ENCODE measurements at regions not wholly inside any gene's neighbourhood (a gene's known extent, or its start where the extent isn't known, plus 50 kb on each side); places are given as distances from the start of the nearest gene placed in this dataset.

DNA sequence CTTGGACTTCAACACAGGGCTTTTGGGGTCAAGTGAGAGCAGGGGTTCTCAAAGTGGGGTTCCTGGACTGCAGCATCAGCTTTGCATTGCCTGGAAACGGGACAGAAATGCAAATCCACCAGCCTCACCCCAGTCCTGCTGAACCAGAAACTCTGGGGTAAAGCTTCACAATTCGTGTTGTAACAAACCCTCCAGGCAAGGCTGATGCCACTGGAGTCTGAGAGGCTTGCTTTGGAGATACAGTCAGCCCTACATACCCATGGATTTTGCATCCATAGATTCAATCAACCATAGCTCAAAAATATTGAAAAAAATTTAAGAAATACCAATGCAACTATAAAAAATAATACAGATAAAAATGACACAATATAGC lies 160.4 kb upstream of the ECI2 start:
- DNase-seq, result no peak
- TF ChIP-seq, protein P1, sequence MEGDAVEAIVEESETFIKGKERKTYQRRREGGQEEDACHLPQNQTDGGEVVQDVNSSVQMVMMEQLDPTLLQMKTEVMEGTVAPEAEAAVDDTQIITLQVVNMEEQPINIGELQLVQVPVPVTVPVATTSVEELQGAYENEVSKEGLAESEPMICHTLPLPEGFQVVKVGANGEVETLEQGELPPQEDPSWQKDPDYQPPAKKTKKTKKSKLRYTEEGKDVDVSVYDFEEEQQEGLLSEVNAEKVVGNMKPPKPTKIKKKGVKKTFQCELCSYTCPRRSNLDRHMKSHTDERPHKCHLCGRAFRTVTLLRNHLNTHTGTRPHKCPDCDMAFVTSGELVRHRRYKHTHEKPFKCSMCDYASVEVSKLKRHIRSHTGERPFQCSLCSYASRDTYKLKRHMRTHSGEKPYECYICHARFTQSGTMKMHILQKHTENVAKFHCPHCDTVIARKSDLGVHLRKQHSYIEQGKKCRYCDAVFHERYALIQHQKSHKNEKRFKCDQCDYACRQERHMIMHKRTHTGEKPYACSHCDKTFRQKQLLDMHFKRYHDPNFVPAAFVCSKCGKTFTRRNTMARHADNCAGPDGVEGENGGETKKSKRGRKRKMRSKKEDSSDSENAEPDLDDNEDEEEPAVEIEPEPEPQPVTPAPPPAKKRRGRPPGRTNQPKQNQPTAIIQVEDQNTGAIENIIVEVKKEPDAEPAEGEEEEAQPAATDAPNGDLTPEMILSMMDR (IDR thresholded peaks at IDR 0.05; ENCODE audit: borderline replicate concordance), result no peak
- peaks cover 4% of the 10 kb centered on the region for H3K4me1 ChIP-seq
- intact Hi-C loops (cut with micrococcal nuclease), result no loop called here
- H3K27ac ChIP-seq (replicated peaks), result no peak overlapping the region
- H3K27me3 ChIP-seq (ENCODE audit: low read depth), result no peaks in the 10 kb centered on the region
- peaks cover 11% of the 10 kb centered on the region for H3K9me3 ChIP-seq (replicated peaks)
- no peaks in the 10 kb centered on the region for H3K36me3 ChIP-seq
- H3K4me3 ChIP-seq, result no peak overlapping the region

DNA sequence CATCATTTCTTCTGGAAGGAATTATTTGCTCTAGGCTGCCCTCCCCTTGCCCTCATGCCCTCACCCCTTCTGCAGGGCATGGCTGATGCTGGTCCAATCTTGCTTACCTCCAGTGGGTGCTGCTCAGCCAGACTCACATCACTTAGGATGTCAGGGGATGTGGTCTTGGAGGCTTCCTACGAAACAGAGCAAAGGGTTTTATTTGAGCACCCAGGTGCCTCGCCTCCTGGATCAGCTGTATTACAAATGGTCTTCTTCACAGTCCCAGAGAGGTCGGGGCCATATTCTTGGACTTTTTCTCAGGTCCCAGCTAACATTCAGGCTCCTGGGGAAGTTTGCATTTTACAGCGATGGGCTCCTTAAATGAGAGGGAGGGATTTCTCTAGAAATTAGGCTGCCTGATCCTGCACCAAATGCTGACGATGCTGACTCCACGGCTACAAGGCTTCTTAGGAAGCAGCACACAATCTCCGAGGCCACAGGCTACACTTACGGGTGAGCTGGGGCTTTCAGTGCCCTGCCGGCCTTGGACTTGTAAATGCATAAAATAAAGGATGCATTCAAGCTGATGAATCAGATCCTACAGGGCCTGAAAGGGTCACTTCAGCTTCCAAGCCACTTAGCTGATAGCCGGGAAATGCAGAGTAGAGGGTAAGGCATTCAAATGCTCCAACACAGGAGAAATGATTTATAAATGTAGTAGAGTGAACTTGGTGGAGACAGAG lies 159.8 kb upstream of the ECI2 start:
- H3K4me1 ChIP-seq, result peaks cover 4% of the 10 kb centered on the region
- H3K9me3 ChIP-seq (replicated peaks), result peaks cover 11% of the 10 kb centered on the region
- no peak overlapping the region for H3K4me3 ChIP-seq
- no peaks in the 10 kb centered on the region for H3K36me3 ChIP-seq
- DNase-seq, result no peak
- H3K27me3 ChIP-seq (ENCODE audit: low read depth), result no peaks in the 10 kb centered on the region
- no peak overlapping the region for H3K27ac ChIP-seq (replicated peaks)
- TF ChIP-seq, protein P1 (IDR thresholded peaks at IDR 0.05; ENCODE audit: borderline replicate concordance), result no peak
- intact Hi-C loops (cut with micrococcal nuclease), result no loop called here

GRCh38 chr6:4294636-4295035 lies 159.3 kb upstream of the ECI2 start:
- H3K27ac ChIP-seq (replicated peaks), result no peak overlapping the region
- peaks cover 11% of the 10 kb centered on the region for H3K9me3 ChIP-seq (replicated peaks)
- TF ChIP-seq, protein P1 (IDR thresholded peaks at IDR 0.05; ENCODE audit: borderline replicate concordance), result no peak
- DNase-seq, result no peak
- peaks cover 4% of the 10 kb centered on the region for H3K4me1 ChIP-seq
- intact Hi-C loops (cut with micrococcal nuclease), result no loop called here
- no peaks in the 10 kb centered on the region for H3K27me3 ChIP-seq (ENCODE audit: low read depth)
- no peaks in the 10 kb centered on the region for H3K36me3 ChIP-seq
- H3K4me3 ChIP-seq, result no peak overlapping the region

- TF ChIP-seq, protein P1 (IDR thresholded peaks at IDR 0.05; ENCODE audit: borderline replicate concordance), result no peak
- Histone ChIP-seq H3K4me3 (no peak overlapping the region), H3K36me3 (no peaks in the 10 kb centered on the region), H3K4me1 (peaks cover 15% of the 10 kb centered on the region), H3K27ac (replicated peaks) (no peak overlapping the region), H3K27me3 (ENCODE audit: low read depth) (no peaks in the 10 kb centered on the region), H3K9me3 (replicated peaks) (no peaks in the 10 kb centered on the region)
- DNase-seq, result no peak
- intact Hi-C loops (cut with micrococcal nuclease), result no loop called here
Measured at GRCh38 chr6:4291453-4292403, 156.4 kb upstream of the ECI2 start.

DNA sequence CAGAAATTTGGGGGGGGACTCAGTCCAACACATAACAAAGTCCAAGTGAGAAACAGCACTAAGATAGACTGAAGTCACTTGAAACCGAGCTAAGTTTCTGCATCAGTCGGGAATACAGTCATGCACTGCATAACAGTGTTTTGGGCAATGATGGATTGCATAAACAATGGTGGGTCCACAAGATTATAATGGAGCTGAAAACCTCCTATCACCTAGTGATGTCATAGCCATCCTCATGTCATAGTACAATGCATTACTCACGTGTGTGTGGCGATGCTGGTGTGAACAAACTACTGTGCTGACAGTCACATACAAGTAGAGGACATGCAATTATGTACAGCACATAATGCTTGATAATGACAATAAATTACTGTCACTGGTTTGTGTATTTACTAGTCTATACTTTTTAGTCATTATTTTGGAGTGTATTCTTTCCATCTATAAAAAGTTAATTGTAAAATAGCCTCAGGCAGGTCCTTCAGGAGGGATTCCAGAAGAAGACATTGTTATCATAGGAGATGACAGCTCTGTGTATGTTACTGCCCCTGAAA lies 154.5 kb upstream of the ECI2 start:
- no peak overlapping the region for H3K27ac ChIP-seq (replicated peaks)
- no peaks in the 10 kb centered on the region for H3K36me3 ChIP-seq
- no peak overlapping the region for H3K4me3 ChIP-seq
- peaks cover 15% of the 10 kb centered on the region for H3K4me1 ChIP-seq
- no peak for DNase-seq
- intact Hi-C loops (cut with micrococcal nuclease), result no loop called here
- TF ChIP-seq, protein P1 (IDR thresholded peaks at IDR 0.05; ENCODE audit: borderline replicate concordance), result no peak
- no peaks in the 10 kb centered on the region for H3K27me3 ChIP-seq (ENCODE audit: low read depth)
- no peaks in the 10 kb centered on the region for H3K9me3 ChIP-seq (replicated peaks)
